Liver (tissue), 7 donors: ENCODE measurements at regions not wholly inside any gene's neighbourhood (a gene's known extent, or its start where the extent isn't known, plus 50 kb on each side); places are given as distances from the start of the nearest gene placed in this dataset.
"Not testable (repeated sequence)": the region's sequence is repeated elsewhere in the genome, so short reads cannot be mapped to it uniquely, and the experiment has no call there.

Experiments
- DNase-seq: peaks from one replicate; pipeline ENCODE4 v3.0.0-alpha.2; 2017; ENCODE audit warnings: low spot score
- H3K27ac ChIP-seq, 2 donors: one replicate each; pipeline ENCODE4 v1.7.0; 2013; ENCODE audit warnings: inconsistent platforms in 2 of 2, low read length in 2 of 2, control low read depth in 1 of 2, low read depth in 1 of 2, mild to moderate bottlenecking in 1 of 2
- H3K27me3 ChIP-seq, 4 donors: one replicate each; pipeline versions ENCODE4 v1.6.1 to v1.7.0; 2013; ENCODE audit warnings: low read length in 3 of 4, inconsistent platforms in 1 of 4, mild to moderate bottlenecking in 1 of 4, moderate library complexity in 1 of 4; ENCODE audit not compliant: control insufficient read depth in 4 of 4, insufficient read depth in 4 of 4
- H3K36me3 ChIP-seq, 4 donors: one replicate each; pipeline versions ENCODE4 v1.6.1 to v1.7.0; 2013; ENCODE audit warnings: low read length in 3 of 4, mild to moderate bottlenecking in 3 of 4, low read depth in 1 of 4, moderate library complexity in 1 of 4; ENCODE audit not compliant: control insufficient read depth in 4 of 4, insufficient read depth in 3 of 4
- H3K4me1 ChIP-seq, 4 donors: one replicate each; pipeline versions ENCODE4 v1.6.1 to v1.7.0; 2013; ENCODE audit warnings: low read length in 3 of 4, mild to moderate bottlenecking in 3 of 4, moderate library complexity in 1 of 4; ENCODE audit not compliant: control insufficient read depth in 4 of 4, insufficient read depth in 4 of 4
- H3K4me3 ChIP-seq, 3 donors: one replicate each; pipeline versions ENCODE4 v1.6.1 to v1.7.0; 2013; ENCODE audit warnings: low read length in 3 of 3, control low read depth in 1 of 3, low read depth in 1 of 3, mild to moderate bottlenecking in 1 of 3
- H3K9ac ChIP-seq, 2 donors: one replicate each; pipeline ENCODE4 v1.7.0; 2013; ENCODE audit warnings: low read length in 2 of 2, mild to moderate bottlenecking in 2 of 2, moderate library complexity in 2 of 2, control low read depth in 1 of 2, low read depth in 1 of 2
- H3K9me3 ChIP-seq, 4 donors: one replicate each; pipeline versions ENCODE4 v1.6.1 to v1.7.0; 2013; ENCODE audit warnings: low read length in 3 of 4; ENCODE audit not compliant: control insufficient read depth in 4 of 4
- ATF3 ChIP-seq: IDR thresholded peaks from 2 replicates; pipeline ENCODE4 v1.6.1; 2016; ENCODE audit warnings: antibody characterized with exemption
- EGR1 ChIP-seq, 2 donors: IDR thresholded peaks; 2 replicates each; pipeline ENCODE4 v1.6.1; 2016 to 2018; ENCODE audit warnings: antibody characterized with exemption in 2 of 2, low read depth in 2 of 2
- FOXA1 ChIP-seq: IDR thresholded peaks from 2 replicates; pipeline ENCODE4 v1.6.1; 2016; ENCODE audit warnings: antibody characterized with exemption
- HNF4G ChIP-seq: IDR thresholded peaks from 2 replicates; pipeline ENCODE4 v1.6.1; 2016; ENCODE audit warnings: antibody characterized with exemption
- JUND ChIP-seq, 2 donors: IDR thresholded peaks; 2 replicates each; pipeline ENCODE4 v1.6.1; 2016; ENCODE audit warnings: antibody characterized with exemption in 2 of 2
- NR2F2 ChIP-seq: IDR thresholded peaks from 2 replicates; pipeline ENCODE4 v1.6.1; 2016; ENCODE audit warnings: antibody characterized with exemption
- RXRA ChIP-seq, 2 donors: IDR thresholded peaks; 2 replicates each; pipeline ENCODE4 v1.6.1; 2017 to 2018; ENCODE audit warnings: antibody characterized with exemption in 2 of 2, mild to moderate bottlenecking in 1 of 2
- SP1 ChIP-seq: IDR thresholded peaks from 2 replicates; pipeline ENCODE4 v1.6.1; 2018; ENCODE audit warnings: antibody characterized with exemption, mild to moderate bottlenecking
- whole genome bisulfite sequencing: extraction: QIAGEN DNeasy Blood & Tissue Kit; methylation state at CpG from one replicate; pipeline ENCODE4 v1.1.7; 2013; 5-methylcytosine and 5-hydroxymethylcytosine counted together
- donor health status: healthy.
- donor health status: healthy.
- donor health status: healthy.
- donor health status: healthy.

GRCh38 chr17:45619984-45620405 lies 129.5 kb upstream of the PLEKHM1 start:
- H3K4me3 ChIP-seq, result peak overlapping the region; percentile 11 to 72 (median 46)
- not testable (repeated sequence) for H3K4me1 ChIP-seq, H3K27ac ChIP-seq, H3K9ac ChIP-seq, H3K9me3 ChIP-seq, H3K27me3 ChIP-seq, H3K36me3 ChIP-seq, DNase-seq
- under 1% methylated on average over 16 of the region's 16 CpGs for WGBS
- peak; percentile 41 for TF ChIP-seq SP1

GRCh38 chr17:45620468-45620867 lies 129.9 kb upstream of the PLEKHM1 start:
- not testable (repeated sequence) for H3K9ac ChIP-seq, H3K27ac ChIP-seq

GRCh38 chr17:45621087-45621486 lies 130.6 kb upstream of the PLEKHM1 start:
- DNase-seq, H3K27me3 ChIP-seq, H3K4me1 ChIP-seq, H3K4me3 ChIP-seq, H3K36me3 ChIP-seq, H3K27ac ChIP-seq, H3K9ac ChIP-seq, H3K9me3 ChIP-seq: not testable (repeated sequence)
- 58% methylated on average over 7 of the region's 9 CpGs for WGBS

More at GRCh38 chr17:45620468-45620867, 129.9 kb upstream of the PLEKHM1 start:
- H3K4me1 ChIP-seq, DNase-seq, H3K9me3 ChIP-seq, H3K36me3 ChIP-seq, H3K27me3 ChIP-seq: not testable (repeated sequence)
- peak overlapping the region in 1 of 3 donors; percentile 72 for H3K4me3 ChIP-seq
- TF ChIP-seq SP1, result peak; percentile 23
- under 1% methylated on average over 54 of the region's 54 CpGs for WGBS

- not testable (repeated sequence) for H3K27ac ChIP-seq, H3K4me1 ChIP-seq, H3K9me3 ChIP-seq, H3K27me3 ChIP-seq, H3K9ac ChIP-seq, H3K36me3 ChIP-seq, H3K4me3 ChIP-seq, DNase-seq
- WGBS, result 39% methylated on average over 1 of the region's 3 CpGs
Observed at GRCh38 chr17:45622295-45622694, 131.8 kb upstream of the PLEKHM1 start.

GRCh38 chr17:45628019-45628418 lies 137.5 kb upstream of the PLEKHM1 start:
- H3K4me1 ChIP-seq, result no peaks in the 10 kb centered on the region
- H3K9ac ChIP-seq, result no peak overlapping the region
- H3K4me3 ChIP-seq, result no peak overlapping the region
- WGBS, result 92% methylated on average over 5 of the region's 5 CpGs
- H3K9me3 ChIP-seq, result no peaks in the 10 kb centered on the region
- no peak overlapping the region for H3K27ac ChIP-seq
- TF ChIP-seq HNF4G (no peak), RXRA (IDR thresholded peaks at IDR 0.05) (no peak), SP1 (no peak), EGR1 (IDR thresholded peaks at IDR 0.05; ENCODE audit: low read depth in 2 of 2) (no peak), ATF3 (no peak), JUND (IDR thresholded peaks at IDR 0.05) (no peak), FOXA1 (no peak), NR2F2 (no peak)
- DNase-seq, result no peak
- no peaks in the 10 kb centered on the region for H3K27me3 ChIP-seq
- H3K36me3 ChIP-seq, result peaks cover 5 to 13% (median 8%) of the 10 kb centered on the region in 4 donors
